T-cell (primary cell): ENCODE measurements at regions not wholly inside any gene's neighbourhood (a gene's known extent, or its start where the extent isn't known, plus 50 kb on each side); places are given as distances from the start of the nearest gene placed in this dataset.

Experiments
- ATAC-seq, 4 experiments: fragments of 200-7000 bp in 3 of 4; fragments of 150-1000 bp in 1 of 4; cut with Tn5 transposase; replicated peaks in 1 of 4; 1 replicate in 3 of 4; 2 replicates in 1 of 4; pipeline ENCODE4 v1.10.0; 2021; ENCODE audit warnings: moderate library complexity in 3 of 4, mild to moderate bottlenecking in 2 of 4, moderate number of reproducible peaks in 1 of 4
- CTCF ChIA-PET, 2 donors: fragments of 300-600 bp; sonication (Branson Sonifier 250); formaldehyde crosslinking; loops; one replicate each; lab custom pipeline; 2022; ENCODE audit warnings: antibody characterized with exemption in 2 of 2; lab: Charles Lee
- POLR2A ChIA-PET, 2 donors: fragments of 300-600 bp; sonication (Branson Sonifier 250); formaldehyde crosslinking; loops; one replicate each; lab custom pipeline; 2022; ENCODE audit warnings: antibody characterized with exemption in 2 of 2; lab: Charles Lee
- DNase-seq, 35 experiments: peaks; one replicate each; pipeline versions ENCODE4 v3.0.0 to v3.0.0-alpha.2; 2013 to 2023
- H3K27ac ChIP-seq: one replicate; pipeline ENCODE4 v1.5.1; 2013; ENCODE audit warnings: low read length
- H3K27me3 ChIP-seq, 2 experiments: replicated peaks in 1 of 2; 1 replicate in 1 of 2; 2 replicates in 1 of 2; pipeline versions ENCODE4 v1.6.1 to v1.7.0; 2013; ENCODE audit warnings: low read length in 1 of 2, mixed read lengths in 1 of 2; ENCODE audit not compliant: control insufficient read depth in 2 of 2, insufficient read depth in 2 of 2; ENCODE audit errors: extremely low read depth in 1 of 2
- H3K36me3 ChIP-seq, 2 donors: 1 replicate in 1 of 2; 2 replicates in 1 of 2; pipeline versions ENCODE4 v1.6.1 to v1.7.0; 2013; ENCODE audit warnings: low read length in 1 of 2; ENCODE audit not compliant: control insufficient read depth in 2 of 2, insufficient read depth in 1 of 2; ENCODE audit errors: extremely low read depth in 1 of 2
- H3K4me1 ChIP-seq, 2 experiments: 1 replicate in 1 of 2; 2 replicates in 1 of 2; pipeline versions ENCODE4 v1.6.1 to v1.7.0; 2013; ENCODE audit warnings: low read length in 2 of 2, mixed read lengths in 1 of 2; ENCODE audit not compliant: insufficient read depth in 2 of 2, control insufficient read depth in 1 of 2; ENCODE audit errors: extremely low read depth in 1 of 2
- H3K4me3 ChIP-seq, 2 donors: 1 replicate in 1 of 2; 2 replicates in 1 of 2; pipeline versions ENCODE4 v1.5.1 to v1.7.0; 2013; ENCODE audit warnings: mild to moderate bottlenecking in 2 of 2, low read length in 1 of 2, moderate library complexity in 1 of 2; ENCODE audit not compliant: control insufficient read depth in 1 of 2; ENCODE audit errors: extremely low read depth in 1 of 2
- H3K9me3 ChIP-seq: 2 replicates; pipeline ENCODE4 v1.7.0; 2013
- H3K27ac Mint-ChIP-seq, 2 donors: one replicate each; pipeline ENCODE4 v1.8.0; 2020 to 2021; ENCODE audit warnings: mild to moderate bottlenecking in 2 of 2, mixed read lengths in 2 of 2
- H3K27me3 Mint-ChIP-seq, 2 donors: one replicate each; pipeline ENCODE4 v1.8.0; 2021 to 2022; ENCODE audit warnings: mixed read lengths in 2 of 2
- H3K36me3 Mint-ChIP-seq: one replicate; pipeline ENCODE4 v1.8.0; 2021; ENCODE audit warnings: mixed read lengths
- H3K4me1 Mint-ChIP-seq, 3 donors: one replicate each; pipeline ENCODE4 v1.8.0; 2020 to 2022; ENCODE audit warnings: mixed read lengths in 3 of 3, mild to moderate bottlenecking in 1 of 3
- H3K4me3 Mint-ChIP-seq, 3 donors: one replicate each; pipeline ENCODE4 v1.8.0; 2020 to 2022; ENCODE audit warnings: mild to moderate bottlenecking in 3 of 3, mixed read lengths in 3 of 3, moderate library complexity in 3 of 3
- H3K9me3 Mint-ChIP-seq, 3 donors: one replicate each; pipeline ENCODE4 v1.8.0; 2020 to 2022; ENCODE audit warnings: mixed read lengths in 3 of 3
- WGBS: methylation state at CpG from one replicate; pipeline ENCODE4 v1.1.5; 2013; ENCODE audit warnings: missing lambda C conversion rate; ENCODE audit not compliant: insufficient coverage; 5-methylcytosine and 5-hydroxymethylcytosine counted together

DNA sequence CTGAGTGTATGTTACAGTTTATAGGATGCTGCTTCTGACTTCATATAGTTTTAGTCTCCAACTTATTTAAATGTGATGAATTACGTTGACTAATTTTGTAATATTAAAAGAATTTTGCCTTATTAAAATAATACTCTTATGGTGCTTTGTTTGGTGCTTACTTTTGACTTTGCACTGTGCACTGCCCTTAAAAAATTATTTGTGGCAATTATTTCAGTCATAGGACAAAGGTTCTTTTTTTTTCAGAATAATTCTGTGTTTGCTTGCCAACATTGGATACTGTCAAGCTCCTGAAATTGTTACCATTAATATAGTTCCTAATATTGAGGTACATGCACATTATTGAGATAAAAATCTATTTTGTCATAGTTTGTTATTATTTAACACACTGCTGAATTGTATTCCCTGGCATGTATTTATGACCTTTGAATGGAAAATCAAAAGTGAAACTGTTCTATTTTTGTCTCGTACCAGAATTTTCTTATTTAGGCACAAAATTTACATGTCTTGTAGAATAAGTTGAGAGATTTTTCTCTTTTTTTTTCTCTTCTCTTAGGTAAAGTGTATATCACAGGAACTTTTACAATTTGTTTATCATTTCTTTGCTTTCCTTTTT lies 572.8 kb upstream of the KLHL29 start:
- no CpG with 5 or more reads among the region's 2 CpGs for WGBS
- Mint-ChIP-seq H3K9me3 (peaks cover 0 to 12% (median 5%) of the 10 kb centered on the region in 3 donors), H3K27ac (no peak overlapping the region)

GRCh38 chr2:22817197-22817596 lies 567.8 kb upstream of the KLHL29 start:
- Mint-ChIP-seq H3K27me3 (peaks cover 0 to 6% of the 10 kb centered on the region in 2 donors), H3K4me3 (no peak overlapping the region)

More for the DNA sequence above, 572.8 kb upstream of the KLHL29 start:
- no peaks in the 10 kb centered on the region for H3K9me3 ChIP-seq
- CTCF ChIA-PET = no interaction called here
- DNase-seq = no peak
- H3K4me1 ChIP-seq = no peaks in the 10 kb centered on the region
- no peaks in the 10 kb centered on the region for H3K36me3 ChIP-seq
- POLR2A ChIA-PET = no interaction called here
- Mint-ChIP-seq H3K4me1 (no peaks in the 10 kb centered on the region), H3K36me3 (no peaks in the 10 kb centered on the region), H3K27me3 (no peaks in the 10 kb centered on the region), H3K4me3 (no peak overlapping the region)
- H3K4me3 ChIP-seq = no peak overlapping the region
- no peaks in the 10 kb centered on the region for H3K27me3 ChIP-seq
- H3K27ac ChIP-seq = no peak overlapping the region
- ATAC-seq = no peak

GRCh38 chr2:22821458-22821857 lies 563.5 kb upstream of the KLHL29 start:
- CTCF ChIA-PET = no interaction called here
- Histone ChIP-seq H3K27me3 (no peaks in the 10 kb centered on the region), H3K9me3 (no peaks in the 10 kb centered on the region), H3K27ac (no peak overlapping the region), H3K4me1 (no peaks in the 10 kb centered on the region), H3K36me3 (no peaks in the 10 kb centered on the region), H3K4me3 (no peak overlapping the region)
- POLR2A ChIA-PET = no interaction called here
- H3K27ac Mint-ChIP-seq = no peak overlapping the region
- H3K4me3 Mint-ChIP-seq = no peak overlapping the region
- DNase-seq (no peak), ATAC-seq (no peak)
- WGBS = no CpG with 5 or more reads among the region's 2 CpGs
- peaks cover 0 to 9% (median 7%) of the 10 kb centered on the region in 3 donors for H3K9me3 Mint-ChIP-seq
- no peaks in the 10 kb centered on the region for H3K36me3 Mint-ChIP-seq
- H3K4me1 Mint-ChIP-seq = no peaks in the 10 kb centered on the region
- peaks cover 0 to 10% of the 10 kb centered on the region in 2 donors for H3K27me3 Mint-ChIP-seq

More at GRCh38 chr2:22817197-22817596, 567.8 kb upstream of the KLHL29 start:
- Histone ChIP-seq H3K27me3 (no peaks in the 10 kb centered on the region), H3K9me3 (no peaks in the 10 kb centered on the region), H3K4me1 (no peaks in the 10 kb centered on the region), H3K36me3 (no peaks in the 10 kb centered on the region), H3K4me3 (no peak overlapping the region), H3K27ac (no peak overlapping the region)
- DNase-seq = no peak
- ATAC-seq = no peak
- ChIA-PET CTCF (no interaction called here), POLR2A (no interaction called here)
- H3K36me3 Mint-ChIP-seq = no peaks in the 10 kb centered on the region
- H3K4me1 Mint-ChIP-seq = no peaks in the 10 kb centered on the region
- no peak overlapping the region for H3K27ac Mint-ChIP-seq
- WGBS = 48% methylated on average over 2 of the region's 4 CpGs
- peaks cover 0 to 8% (median 7%) of the 10 kb centered on the region in 3 donors for H3K9me3 Mint-ChIP-seq

DNA sequence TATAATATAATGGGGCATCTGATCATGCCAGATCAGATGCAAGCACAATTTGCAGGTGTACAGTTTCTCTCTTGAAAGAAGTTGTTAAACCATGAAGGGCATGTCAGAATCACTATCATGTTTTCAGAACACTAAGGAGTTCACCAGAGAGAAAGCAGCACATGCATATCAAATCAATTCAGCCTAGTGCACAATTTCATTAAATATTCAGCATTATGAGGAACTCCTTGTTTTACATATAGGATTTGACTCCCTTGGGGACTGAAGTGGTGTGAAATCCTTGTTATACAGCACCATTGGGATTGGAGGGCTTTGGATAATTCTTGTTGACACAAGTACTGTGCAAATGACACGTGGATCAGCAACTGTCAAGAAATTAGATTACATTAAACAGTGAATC lies 562.1 kb upstream of the KLHL29 start:
- DNase-seq (no peak), ATAC-seq (no peak)
- Mint-ChIP-seq H3K36me3 (no peaks in the 10 kb centered on the region), H3K4me1 (no peaks in the 10 kb centered on the region), H3K27me3 (peaks cover 0 to 6% of the 10 kb centered on the region in 2 donors), H3K9me3 (peaks cover 0 to 9% (median 7%) of the 10 kb centered on the region in 3 donors), H3K4me3 (no peak overlapping the region), H3K27ac (no peak overlapping the region)
- Histone ChIP-seq H3K27ac (no peak overlapping the region), H3K4me3 (no peak overlapping the region), H3K9me3 (no peaks in the 10 kb centered on the region), H3K27me3 (no peaks in the 10 kb centered on the region), H3K36me3 (no peaks in the 10 kb centered on the region), H3K4me1 (no peaks in the 10 kb centered on the region)
- CTCF ChIA-PET = no interaction called here
- POLR2A ChIA-PET = no interaction called here
- no CpG with 5 or more reads among the region's 1 CpG for WGBS

DNA sequence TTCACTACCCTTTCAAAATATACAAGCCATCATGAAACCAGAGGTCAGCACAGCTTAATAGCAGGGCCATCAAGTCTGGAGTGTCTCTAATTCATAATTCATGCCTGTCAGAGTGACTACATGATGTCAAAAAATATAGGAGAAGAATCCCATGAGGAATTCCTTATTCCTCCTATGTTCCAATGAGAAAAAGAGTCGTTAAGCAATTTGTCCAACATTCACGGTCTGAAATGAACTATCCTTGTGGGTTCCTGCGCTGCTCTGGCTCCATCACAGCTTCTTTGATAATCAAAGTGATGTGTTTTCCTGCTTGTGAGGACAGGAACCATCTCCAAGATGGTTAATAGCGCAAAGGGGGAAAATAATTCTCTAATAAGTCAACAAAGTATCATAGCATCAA lies 560.4 kb upstream of the KLHL29 start:
- DNase-seq = no peak
- 65% methylated on average over 2 of the region's 4 CpGs for WGBS
- Mint-ChIP-seq H3K4me1 (no peaks in the 10 kb centered on the region), H3K9me3 (peaks cover 0 to 11% (median 8%) of the 10 kb centered on the region in 3 donors), H3K36me3 (no peaks in the 10 kb centered on the region), H3K4me3 (no peak overlapping the region), H3K27me3 (peaks cover 0 to 6% of the 10 kb centered on the region in 2 donors), H3K27ac (no peak overlapping the region)
- CTCF ChIA-PET = no interaction called here
- Histone ChIP-seq H3K27ac (no peak overlapping the region), H3K4me3 (no peak overlapping the region), H3K4me1 (no peaks in the 10 kb centered on the region), H3K27me3 (no peaks in the 10 kb centered on the region), H3K9me3 (no peaks in the 10 kb centered on the region), H3K36me3 (no peaks in the 10 kb centered on the region)
- POLR2A ChIA-PET = no interaction called here
- ATAC-seq = no peak

GRCh38 chr2:22826703-22827102 lies 558.3 kb upstream of the KLHL29 start:
- Histone ChIP-seq H3K4me3 (no peak overlapping the region), H3K4me1 (no peaks in the 10 kb centered on the region), H3K27ac (no peak overlapping the region), H3K9me3 (no peaks in the 10 kb centered on the region), H3K36me3 (no peaks in the 10 kb centered on the region), H3K27me3 (no peaks in the 10 kb centered on the region)
- Mint-ChIP-seq H3K27ac (no peak overlapping the region), H3K4me1 (no peaks in the 10 kb centered on the region), H3K4me3 (no peak overlapping the region), H3K27me3 (peaks cover 0 to 3% of the 10 kb centered on the region in 2 donors), H3K9me3 (peaks cover 0 to 9% (median 5%) of the 10 kb centered on the region in 3 donors), H3K36me3 (no peaks in the 10 kb centered on the region)
- no CpG with 5 or more reads among the region's 1 CpG for WGBS
- ChIA-PET CTCF (no interaction called here), POLR2A (no interaction called here)
- no peak for ATAC-seq
- DNase-seq = no peak

DNA sequence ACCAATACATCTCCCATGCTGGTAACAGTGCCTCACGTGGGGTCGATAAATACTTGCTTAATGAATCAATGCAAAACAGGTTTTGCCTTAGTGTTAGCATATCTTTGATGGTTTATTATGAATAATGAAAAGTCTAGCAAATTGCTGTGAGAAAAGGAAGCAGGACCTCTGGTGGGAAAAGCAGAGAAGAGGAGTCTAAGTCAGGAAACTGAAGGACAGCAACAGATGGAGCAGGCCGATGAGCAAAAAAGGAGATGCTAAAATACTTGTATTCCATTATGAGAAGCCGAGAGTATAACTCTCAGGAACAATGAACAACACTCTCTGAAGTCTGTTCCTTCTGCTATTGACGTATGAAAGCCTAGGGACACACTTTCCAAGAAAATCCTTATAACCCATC lies 555.2 kb upstream of the KLHL29 start:
- no peaks in the 10 kb centered on the region for H3K36me3 ChIP-seq
- WGBS = 80% methylated on average over 1 of the region's 5 CpGs
- DNase-seq = no peak
- no peak overlapping the region for H3K27ac Mint-ChIP-seq
- no peaks in the 10 kb centered on the region for H3K9me3 ChIP-seq
- no peaks in the 10 kb centered on the region for H3K4me1 Mint-ChIP-seq
- H3K36me3 Mint-ChIP-seq = no peaks in the 10 kb centered on the region
- no peak overlapping the region for H3K4me3 ChIP-seq
- H3K4me3 Mint-ChIP-seq = no peak overlapping the region
- H3K27me3 Mint-ChIP-seq = peaks cover 0 to 3% of the 10 kb centered on the region in 2 donors
- ATAC-seq = no peak
- H3K27me3 ChIP-seq = no peaks in the 10 kb centered on the region
- no peaks in the 10 kb centered on the region for H3K4me1 ChIP-seq
- peaks cover 0 to 9% (median 9%) of the 10 kb centered on the region in 3 donors for H3K9me3 Mint-ChIP-seq
- no peak overlapping the region for H3K27ac ChIP-seq
- POLR2A ChIA-PET = no interaction called here
- CTCF ChIA-PET = no interaction called here
